GM19240 (cell line): ENCODE measurements at regions not wholly inside any gene's neighbourhood (a gene's known extent, or its start where the extent isn't known, plus 50 kb on each side); places are given as distances from the start of the nearest gene placed in this dataset.

Source experiments
- DNase-seq: peaks from one replicate; pipeline ENCODE4 v3.0.0; 2011; ENCODE audit warnings: low spot score; ENCODE audit not compliant: insufficient read length

GRCh38 chr3:106380232-106380631 is 511.4 kb upstream of the CBLB start:
- no peak for DNase-seq

- DNase-seq = no peak
These were observed 512.6 kb upstream of the CBLB start for GRCh38 chr3:106381286-106381938.

GRCh38 chr3:106381939-106382335 is 513.1 kb upstream of the CBLB start:
- no peak for DNase-seq

GRCh38 chr3:106386050-106386449 is 517.2 kb upstream of the CBLB start:
- no peak for DNase-seq

GRCh38 chr3:106392915-106393314 is 524.1 kb upstream of the CBLB start:
- no peak for DNase-seq

- DNase-seq = no peak
These were observed 528.2 kb upstream of the CBLB start for GRCh38 chr3:106397006-106397405.

GRCh38 chr3:106398891-106399600 is 530.2 kb upstream of the CBLB start:
- no peak for DNase-seq

- no peak for DNase-seq
These were observed 530.9 kb upstream of the CBLB start for GRCh38 chr3:106399761-106400160.

- DNase-seq = no peak
These were observed 533.1 kb upstream of the CBLB start for GRCh38 chr3:106401666-106402490.

GRCh38 chr3:106403371-106404145 is 534.7 kb upstream of the CBLB start:
- no peak for DNase-seq

- no peak for DNase-seq
These were observed 544.9 kb upstream of the CBLB start for GRCh38 chr3:106413683-106414082.

GRCh38 chr3:106420628-106421027 is 551.8 kb upstream of the CBLB start:
- DNase-seq = no peak

- no peak for DNase-seq
These were observed 552.6 kb upstream of the CBLB start for GRCh38 chr3:106421426-106421825.

- DNase-seq = no peak
These were observed 553.1 kb upstream of the CBLB start for GRCh38 chr3:106421909-106422308.

- no peak for DNase-seq
These were observed 554.8 kb upstream of the CBLB start for GRCh38 chr3:106423321-106424225.

- no peak for DNase-seq
These were observed 556.2 kb upstream of the CBLB start for GRCh38 chr3:106425026-106425425.

- no peak for DNase-seq
These were observed 557.1 kb upstream of the CBLB start for GRCh38 chr3:106425916-106426315.

- no peak for DNase-seq
These were observed 559.8 kb upstream of the CBLB start for GRCh38 chr3:106428565-106428994.

- no peak for DNase-seq
These were observed 562.9 kb upstream of the CBLB start for GRCh38 chr3:106431721-106432120.

- no peak for DNase-seq
These were observed 567.2 kb upstream of the CBLB start for GRCh38 chr3:106435899-106436453.
